CD4-positive, alpha-beta T cell treated with Interleukin-15 for 4 hours (primary cell): ENCODE measurements at regions not wholly inside any gene's neighbourhood (a gene's known extent, or its start where the extent isn't known, plus 50 kb on each side); places are given as distances from the start of the nearest gene placed in this dataset.

Source experiments
- DNase-seq: peaks from one replicate; pipeline ENCODE4 v3.0.0-alpha.2; 2020; ENCODE audit warnings: low spot score

DNA sequence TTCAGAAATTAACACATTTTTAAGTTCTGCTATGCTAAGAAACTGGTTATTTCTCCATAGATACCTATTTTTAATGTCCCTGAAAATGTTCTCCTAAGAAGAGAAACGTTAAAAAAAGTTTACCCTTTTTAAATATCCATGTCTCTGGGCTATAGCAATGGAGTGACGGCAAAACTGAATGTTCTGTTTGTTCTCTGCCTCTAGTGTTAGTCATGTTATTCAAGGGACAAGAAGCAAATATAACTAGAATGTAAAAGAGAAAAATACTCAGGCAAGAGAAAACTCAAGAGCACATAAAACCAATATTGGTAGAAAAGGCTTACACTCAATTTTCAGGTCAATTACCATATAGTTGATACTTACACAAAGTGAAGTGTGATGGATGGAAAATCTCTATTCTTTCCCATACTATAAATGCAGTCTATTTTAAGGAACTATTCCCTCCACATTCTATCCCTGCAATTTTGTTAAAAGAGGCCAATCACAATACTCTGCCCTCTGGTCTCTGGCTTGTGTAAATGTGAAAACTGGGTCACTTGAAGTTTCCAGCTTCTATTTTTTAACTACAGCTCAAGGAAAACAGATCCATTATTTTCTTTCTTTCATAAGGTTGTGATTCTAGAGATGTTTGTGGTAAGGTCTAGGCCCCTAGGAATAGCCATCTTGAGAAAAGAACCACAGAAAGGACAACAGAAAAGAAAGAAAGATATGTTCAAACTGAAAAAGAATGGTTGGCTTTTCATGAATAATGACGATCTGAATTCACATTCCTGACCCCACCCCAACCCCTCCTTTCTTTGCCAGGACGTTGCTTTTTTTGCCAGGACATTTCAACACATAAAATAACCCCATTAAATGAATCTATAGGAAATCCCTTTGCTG, 200.3 kb upstream of the FAM83B start:
- no peak for DNase-seq

DNA sequence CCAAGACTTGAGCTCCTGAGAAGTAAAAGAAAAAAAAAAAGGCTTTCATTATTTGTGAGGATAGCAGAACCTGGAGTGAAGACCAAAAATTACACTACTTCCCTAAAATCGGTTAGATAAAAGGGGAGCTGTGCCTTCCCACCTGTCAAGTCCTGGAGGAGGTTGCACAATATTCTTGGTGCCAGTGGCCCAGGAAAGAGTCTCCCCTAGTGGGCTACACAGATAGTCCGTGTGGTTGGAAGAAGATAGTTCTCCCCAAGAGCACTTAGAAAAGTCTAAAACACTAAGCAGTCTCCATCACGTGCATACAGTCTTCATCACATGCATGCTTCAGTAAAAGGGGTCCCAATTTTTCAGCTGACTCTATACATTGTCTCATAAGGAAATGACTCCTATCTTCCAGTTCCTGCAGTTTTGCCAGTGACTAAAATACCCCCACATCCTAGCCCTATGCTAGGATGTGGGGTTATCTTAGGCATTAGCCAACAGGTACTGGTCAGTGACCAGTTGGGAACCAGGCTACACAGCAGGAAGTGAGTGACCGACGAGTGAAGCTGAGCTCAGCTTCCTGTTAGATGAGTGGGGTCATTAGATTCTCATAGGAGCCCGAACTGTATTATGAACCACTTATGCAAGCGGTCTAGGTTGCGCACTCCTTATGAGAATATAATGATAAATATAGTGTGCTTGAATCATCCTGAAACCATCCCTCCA, 199.5 kb upstream of the FAM83B start:
- DNase-seq = no peak

DNA sequence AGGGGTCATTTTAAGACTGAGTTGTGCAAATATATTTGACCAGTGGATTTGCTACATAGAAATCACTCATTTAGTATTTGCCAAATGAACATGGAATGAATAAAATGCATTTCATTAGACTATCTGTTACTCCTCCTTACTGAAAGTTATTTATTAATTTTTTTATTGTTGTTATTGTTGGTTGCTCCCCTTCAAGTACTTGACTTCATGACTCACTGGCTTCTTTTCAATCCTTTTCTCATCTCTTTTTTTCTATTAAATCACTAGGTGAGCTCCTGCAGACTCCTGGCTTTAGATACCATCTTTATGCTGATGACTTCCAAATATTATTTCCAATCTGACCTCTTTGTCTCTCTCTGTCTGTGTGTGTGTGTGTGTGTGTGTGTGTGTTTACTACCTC, 192.2 kb upstream of the FAM83B start:
- DNase-seq = no peak

DNA sequence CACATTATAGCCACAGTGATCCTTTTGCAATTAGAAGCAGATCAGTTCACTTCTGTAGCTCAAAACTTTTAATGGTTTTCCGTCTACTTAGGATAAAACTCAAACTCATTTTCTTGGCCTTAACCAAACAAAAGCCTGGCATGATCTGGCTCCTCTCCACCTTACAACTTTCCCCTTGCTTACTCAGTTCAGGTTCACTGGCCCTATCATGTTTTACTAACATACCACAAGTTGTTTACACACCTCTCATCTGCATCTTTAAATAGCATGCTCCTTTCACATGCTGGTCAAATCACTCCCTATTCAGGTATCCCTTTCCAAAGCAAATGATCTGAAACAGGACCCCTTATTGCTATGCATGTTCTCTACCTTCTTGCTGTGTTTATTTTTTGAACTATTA, 191.4 kb upstream of the FAM83B start:
- no peak for DNase-seq

DNA sequence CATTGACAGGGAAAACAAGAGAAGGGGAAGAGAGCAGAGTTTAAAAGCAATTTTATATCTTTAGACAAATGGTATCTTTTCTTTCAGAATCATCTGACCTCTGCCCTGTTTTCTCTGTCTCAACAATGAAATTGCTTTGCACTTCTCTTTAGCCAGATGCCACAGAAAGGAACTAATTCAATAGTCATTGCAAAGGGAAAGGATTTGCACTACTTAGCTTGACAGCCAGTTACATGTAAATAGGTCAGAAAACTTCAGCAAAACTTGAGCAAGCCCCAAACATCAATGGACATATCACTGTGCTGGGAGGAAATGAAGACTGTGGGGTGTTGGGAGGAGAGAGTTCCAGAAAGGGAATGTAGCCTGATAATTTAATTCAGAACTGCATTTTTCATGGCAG, 181.3 kb upstream of the FAM83B start:
- no peak for DNase-seq

DNA sequence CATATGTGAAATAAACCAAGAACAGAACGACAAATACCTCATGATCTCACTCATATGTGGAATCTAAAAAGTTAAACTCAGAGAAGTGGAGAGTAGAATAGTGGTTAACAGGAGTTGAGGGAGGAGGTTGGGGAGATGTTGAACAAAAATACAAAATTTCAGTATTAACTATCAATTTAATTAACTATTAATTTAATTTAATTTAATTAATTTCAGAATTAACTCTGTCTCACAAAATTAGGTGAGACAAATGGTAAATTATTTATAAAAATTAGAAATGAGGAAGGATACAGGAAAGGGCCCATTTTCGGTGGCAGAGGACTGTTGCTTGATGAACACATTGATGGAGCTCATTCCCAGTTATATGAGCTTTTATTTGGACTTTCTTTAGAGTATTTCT, 166.0 kb upstream of the FAM83B start:
- no peak for DNase-seq

DNA sequence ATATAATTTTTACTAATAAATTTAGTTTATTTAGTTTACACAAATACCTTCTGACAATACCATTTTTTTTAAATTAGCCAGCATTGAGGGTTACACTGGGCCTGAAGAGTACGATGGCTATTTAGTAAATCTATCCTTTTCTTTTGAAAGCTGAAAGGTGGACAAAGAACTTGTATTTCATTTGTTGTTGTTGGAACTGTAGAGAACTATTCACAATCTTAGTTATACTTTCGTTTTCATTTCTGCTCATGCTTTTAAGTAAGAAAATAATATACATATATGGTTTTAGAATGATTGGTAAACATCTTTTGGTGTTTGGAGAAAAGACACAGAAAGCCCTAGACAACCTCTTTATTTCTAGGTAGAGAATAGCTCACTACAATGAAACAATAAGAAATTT, 165.3 kb upstream of the FAM83B start:
- DNase-seq = no peak

DNA sequence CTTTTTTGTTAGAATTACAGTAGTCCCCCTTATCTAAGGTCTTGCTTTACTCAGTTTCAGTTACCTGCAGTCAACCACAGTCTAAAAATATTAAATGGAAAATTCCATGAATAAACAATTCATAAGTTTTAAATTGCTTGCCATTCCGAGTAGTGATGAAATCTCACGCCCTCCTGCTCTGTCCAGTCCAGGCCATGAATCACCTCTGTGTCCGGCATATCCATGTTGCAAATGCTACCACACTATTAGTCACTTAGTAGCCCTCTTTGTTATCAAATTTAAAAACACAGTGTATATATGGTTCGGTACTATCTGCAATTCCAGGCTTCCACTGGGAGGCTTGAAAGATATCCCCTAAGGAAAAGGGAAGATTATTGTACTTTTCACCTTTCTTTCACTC, 164.6 kb upstream of the FAM83B start:
- no peak for DNase-seq

DNA sequence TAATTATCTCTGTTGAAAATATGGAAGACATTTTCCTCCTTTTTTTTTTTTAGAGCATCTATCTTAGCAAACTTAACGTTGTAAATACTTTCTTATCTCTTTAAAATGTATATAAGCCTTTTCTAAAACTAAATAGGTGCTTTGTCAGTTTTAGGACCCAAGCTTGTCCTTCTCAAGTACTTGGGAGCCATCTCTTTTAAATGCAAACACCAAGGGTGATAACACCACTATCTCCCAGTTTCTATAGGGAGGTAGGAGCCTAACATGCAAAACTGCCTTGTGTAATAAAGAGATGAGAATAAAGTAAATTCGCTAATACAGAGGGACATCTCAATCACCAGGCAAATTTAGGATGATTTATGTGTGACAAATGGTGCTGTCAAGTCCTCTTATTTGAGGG, 157.0 kb upstream of the FAM83B start:
- no peak for DNase-seq

DNA sequence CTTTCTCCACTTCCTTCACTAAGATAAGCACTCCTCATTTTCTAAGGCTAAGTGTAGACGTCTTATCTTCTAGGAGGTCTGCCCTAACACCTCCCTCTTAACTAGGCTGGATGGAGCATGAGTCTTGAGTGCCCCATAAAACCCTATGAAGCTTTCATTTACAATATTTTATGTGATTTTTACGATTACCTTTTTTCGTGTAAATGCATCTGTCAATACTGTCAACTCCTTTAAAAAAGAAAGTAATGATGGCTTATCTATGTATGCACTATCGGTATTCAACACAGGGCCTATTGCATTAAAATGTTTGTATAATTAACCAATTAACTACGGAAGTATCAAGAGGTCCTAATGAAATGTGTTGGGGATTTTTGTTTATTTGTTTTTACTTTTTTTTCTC, 156.0 kb upstream of the FAM83B start:
- DNase-seq = no peak

DNA sequence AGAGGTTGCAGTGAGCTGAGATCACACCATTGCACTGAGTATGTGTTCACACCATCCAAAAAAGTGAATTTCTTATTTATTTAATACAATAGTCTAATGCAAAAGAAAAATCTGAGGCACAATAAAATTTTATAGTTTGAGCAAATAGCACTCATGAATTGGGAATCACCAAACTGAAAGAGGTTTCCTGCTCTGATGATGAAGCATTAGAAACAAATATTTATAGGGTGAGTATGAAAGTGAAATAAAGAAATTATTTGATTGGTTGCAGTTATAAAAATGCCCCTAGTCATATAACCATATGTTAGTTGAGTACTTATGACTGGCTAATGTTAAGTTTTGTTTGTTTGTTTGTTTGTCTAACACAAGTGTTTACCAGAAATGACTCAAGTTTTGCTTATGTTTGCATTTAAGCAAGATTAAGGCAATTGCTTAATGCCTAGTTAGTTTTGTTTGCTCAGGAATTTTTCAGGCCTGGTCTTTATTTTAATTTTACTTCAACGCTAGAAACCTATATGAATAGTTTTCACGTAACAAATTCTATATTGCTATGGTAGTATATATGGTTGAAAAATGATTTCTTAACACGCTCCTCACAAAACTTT, 151.5 kb upstream of the FAM83B start:
- DNase-seq = no peak

DNA sequence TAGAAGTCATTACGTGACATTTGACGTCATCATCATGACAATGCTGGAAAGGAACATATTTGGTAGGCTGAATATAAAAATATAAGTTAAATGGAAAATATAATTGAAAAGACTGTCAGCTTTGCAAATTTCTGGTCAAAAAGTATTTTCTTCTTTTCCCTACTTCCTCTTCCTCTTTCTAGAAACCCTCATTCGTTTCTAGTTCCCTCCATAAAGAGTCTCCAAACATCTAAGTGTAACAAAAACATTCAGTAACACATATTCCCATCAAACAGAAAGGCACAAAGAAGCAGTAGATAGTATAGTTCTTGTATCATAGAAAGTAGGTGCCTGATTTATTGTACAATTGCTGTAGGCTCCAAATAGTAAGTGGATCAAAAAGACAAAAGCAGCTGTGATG, 150.8 kb upstream of the FAM83B start:
- no peak for DNase-seq

DNA sequence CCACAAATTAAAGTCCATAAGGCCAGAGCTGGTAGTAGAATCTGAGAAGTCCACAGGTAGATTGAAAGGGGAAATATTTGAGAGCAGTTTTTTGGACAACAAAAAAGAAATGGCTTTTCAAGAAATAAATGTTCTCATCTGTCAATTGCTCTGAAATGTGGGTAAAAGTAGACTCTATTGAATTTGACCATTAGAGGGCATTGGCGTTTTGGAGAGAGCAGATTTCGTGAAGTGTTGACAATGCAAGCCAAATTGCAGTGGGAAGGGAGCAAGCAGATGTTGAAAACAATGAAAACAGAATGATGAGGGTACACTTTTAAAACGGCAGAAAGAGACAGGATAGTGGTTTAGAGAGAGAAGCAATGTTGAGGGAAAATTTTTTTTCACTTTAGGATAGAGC, 149.1 kb upstream of the FAM83B start:
- no peak for DNase-seq

DNA sequence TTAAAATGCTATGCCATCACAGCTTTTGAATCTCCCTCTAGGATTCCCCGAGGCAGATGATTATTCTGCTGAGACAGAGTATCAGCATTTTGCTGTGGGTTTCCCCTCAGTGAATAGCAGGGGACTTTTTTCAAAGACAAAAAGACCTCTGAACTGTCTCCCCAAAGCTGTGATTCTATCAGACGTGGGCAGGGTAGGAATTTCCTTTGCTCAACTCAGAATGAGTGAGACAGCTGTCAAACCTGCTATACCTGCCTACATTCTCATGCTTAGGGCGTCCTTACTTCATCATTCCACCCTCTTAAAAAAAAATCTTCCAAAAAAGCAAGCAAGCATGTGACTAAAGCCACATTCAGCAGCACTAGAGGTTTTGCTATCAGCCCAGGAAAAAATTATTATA, 147.6 kb upstream of the FAM83B start:
- no peak for DNase-seq

DNA sequence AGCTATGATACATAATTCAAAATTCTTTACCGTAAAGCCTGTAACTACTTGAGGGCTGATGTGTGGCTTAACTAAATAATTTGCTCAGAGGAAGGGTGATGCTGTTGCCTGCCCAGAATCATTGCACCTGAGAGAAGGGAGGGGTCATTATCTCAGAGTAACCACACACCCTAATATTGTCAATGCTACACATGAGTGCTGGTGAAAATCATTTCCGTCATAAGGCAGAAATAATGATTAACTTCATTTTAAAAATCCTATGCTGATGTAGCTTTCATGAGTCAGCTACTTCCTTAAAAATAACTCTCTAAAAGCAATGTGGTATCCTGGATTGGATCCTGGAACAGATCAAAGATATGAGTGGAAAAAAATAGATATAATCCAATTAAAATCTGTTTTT, 146.4 kb upstream of the FAM83B start:
- no peak for DNase-seq

DNA sequence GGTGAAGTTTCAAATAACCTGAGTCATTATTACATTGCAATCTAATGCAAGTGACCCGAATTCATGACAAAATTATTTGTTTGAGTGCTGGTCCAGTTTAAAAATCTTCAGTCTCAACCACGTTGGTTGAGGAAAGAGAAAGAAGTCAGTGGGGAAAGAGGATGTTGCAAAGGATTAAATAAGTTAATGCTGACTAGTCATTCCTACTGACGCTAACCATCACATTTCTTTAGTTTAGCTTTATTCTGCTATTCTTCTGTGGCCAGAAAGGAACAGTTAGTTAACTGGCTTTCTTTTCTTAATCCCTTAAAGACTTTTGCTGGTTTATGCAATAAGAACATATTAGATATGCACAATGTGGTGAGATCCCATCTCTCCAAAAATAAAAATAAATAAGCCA, 143.8 kb upstream of the FAM83B start:
- DNase-seq = no peak

DNA sequence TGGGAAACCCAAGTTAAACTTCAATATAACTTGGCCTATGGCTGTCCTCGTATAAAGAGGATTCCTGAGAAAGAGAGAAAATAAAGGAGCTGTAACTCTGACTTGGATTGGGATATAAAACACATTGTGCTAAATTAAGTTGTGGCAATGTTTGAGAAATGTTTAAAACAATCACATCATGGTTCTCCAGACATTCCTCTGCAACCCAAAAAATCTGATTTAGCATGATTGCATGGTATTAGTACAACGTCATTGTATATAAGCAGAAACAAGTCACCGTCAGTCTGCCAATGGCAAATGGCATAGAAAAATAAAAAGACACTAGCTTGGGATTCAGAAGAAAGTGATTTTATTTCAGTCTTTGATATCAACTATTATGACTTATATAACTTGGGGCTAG, 140.2 kb upstream of the FAM83B start:
- DNase-seq = no peak

DNA sequence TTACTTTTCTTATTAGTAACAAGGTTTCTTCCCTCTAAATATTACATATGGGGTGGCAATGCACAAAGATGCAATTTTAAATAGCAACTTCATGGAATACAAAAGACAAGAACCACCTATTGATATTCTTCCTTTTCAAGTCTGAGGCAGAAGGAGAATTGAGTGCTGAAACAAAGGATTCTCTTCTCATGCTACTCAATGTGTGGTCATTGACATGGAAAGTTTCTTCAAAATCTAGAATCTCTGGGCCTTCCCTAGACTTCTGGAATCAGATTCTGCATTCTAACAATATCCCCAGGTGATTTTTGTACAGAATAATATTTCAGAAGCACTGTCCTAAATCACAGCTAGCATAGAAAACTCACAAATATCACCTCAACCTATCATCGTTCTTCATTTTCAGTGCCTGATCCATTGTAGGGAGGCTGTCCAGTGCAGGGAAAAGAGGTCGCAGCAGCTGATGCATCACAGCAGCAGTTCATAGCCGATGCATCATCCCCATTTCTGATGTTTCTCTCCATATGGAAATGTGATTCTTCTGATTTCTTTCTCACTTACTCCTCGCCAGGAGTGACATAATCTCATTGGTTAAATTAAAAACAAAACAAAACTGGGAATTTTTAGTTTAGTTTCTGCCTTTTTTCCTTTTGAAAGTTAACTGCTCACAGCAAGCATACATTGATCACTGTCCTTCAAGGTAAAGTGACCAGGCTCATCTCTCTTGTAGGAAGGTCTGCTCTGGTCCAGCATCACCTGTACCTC, 139.5 kb upstream of the FAM83B start:
- DNase-seq = no peak

DNA sequence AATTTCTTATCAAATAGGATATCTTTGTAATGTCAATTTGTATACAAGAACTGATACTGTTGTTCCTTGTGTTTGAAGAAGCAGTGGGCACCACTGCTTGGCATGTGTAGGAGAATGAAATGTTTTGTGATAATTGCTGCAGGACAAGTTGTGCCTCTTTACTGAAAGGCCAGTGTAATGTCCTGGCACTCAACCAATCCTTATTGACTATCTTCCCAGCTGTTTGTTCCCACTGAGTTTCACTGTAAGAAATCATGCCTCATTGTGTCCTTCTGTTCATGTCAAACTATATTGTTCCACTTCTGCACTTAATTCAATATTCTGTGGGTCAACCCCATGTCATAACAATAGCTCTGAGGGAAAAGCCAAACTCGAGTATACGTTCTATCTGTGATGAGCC, 136.1 kb upstream of the FAM83B start:
- DNase-seq = no peak

DNA sequence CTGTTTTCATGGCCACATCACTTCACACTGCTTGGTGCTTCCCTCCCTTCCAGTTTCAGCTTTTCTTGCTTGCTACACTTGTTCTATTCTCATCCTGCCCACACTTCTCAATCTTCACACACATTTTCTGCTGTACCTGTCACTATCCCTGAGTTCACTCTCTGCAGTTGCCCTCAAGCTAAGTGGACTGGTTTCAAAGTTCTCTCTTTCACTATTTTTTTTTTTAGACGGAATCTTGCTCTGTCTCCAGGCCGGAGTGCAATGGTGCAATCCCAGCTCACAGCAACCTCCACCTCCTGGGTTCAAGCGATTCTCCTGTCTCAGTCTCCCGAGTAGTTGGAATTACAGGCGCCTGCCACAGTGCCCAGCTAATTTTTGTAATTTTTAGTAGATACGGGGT, 130.6 kb upstream of the FAM83B start:
- no peak for DNase-seq

DNA sequence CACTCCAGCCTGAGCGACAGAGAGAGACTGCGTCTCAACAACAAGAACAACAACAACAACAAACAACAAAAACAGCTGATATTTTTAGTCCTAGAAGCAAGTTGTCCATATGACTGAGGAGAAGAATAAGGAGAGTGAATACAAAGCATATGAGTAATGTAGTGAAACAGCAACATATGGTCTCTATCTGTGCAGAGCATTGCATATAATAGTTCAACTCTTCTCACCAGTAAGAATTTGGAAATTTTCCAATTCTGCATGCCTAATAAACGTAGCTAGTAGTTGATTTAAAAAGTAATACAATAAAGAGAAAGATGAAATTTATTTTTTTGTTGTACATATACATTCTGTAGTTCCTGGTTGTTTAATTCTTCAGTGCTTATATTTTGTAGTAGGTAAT, 129.7 kb upstream of the FAM83B start:
- DNase-seq = no peak

DNA sequence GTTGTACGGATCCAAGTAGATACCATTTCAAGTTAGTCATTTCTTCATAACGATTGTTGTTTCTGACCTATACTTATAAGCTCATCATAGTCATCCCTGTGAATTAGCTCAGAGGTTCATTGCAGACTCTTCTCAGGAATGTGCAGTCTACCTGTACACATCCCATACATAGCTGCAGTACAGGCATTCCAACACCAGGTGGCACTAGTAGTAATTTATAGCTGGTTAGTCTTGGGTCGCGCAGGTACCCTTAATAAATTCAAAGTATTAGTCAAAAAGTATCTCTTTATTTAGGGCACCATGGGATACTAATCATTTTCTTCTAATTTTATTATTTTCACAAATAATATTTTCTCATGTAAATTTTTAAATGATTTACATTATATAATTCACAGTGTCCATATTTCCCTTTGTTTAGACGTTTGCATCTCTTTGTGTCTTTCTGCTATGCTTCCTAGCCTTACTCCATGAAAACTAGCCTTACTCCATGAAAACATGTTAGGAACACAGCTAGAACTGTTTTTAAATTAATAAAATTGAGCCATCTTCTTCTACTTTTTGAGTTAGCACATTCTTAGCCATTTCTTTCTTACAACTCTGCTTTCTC, 128.6 kb upstream of the FAM83B start:
- DNase-seq = peak; percentile 42
